ENCODE measurements at regions not wholly inside any gene's neighbourhood (a gene's known extent, or its start where the extent isn't known, plus 50 kb on each side); places are given as distances from the start of the nearest gene placed in this dataset.

GRCh38 chr20:24277196-24277595 lies 192.2 kb upstream of the SYNDIG1 start:
- in situ Hi-C loops (cut with MboI; ENCODE audit: low sequenced_read_pairs): no loop called here

GRCh38 chr20:24275946-24276705 lies 193.3 kb upstream of the SYNDIG1 start:
- in situ Hi-C loops (cut with MboI; ENCODE audit: low sequenced_read_pairs): no loop called here

- in situ Hi-C loops (cut with MboI; ENCODE audit: low sequenced_read_pairs): no loop called here
Measured at GRCh38 chr20:24273251-24273650, 196.2 kb upstream of the SYNDIG1 start.

GRCh38 chr20:24261351-24261750 lies 208.1 kb upstream of the SYNDIG1 start:
- in situ Hi-C loops (cut with MboI; ENCODE audit: low sequenced_read_pairs): no loop called here

GRCh38 chr20:24257171-24257570 lies 212.3 kb upstream of the SYNDIG1 start:
- in situ Hi-C loops (cut with MboI; ENCODE audit: low sequenced_read_pairs): no loop called here

- in situ Hi-C loops (cut with MboI; ENCODE audit: low sequenced_read_pairs): no loop called here
Measured at GRCh38 chr20:24256307-24256706, 213.1 kb upstream of the SYNDIG1 start.

- in situ Hi-C loops (cut with MboI; ENCODE audit: low sequenced_read_pairs): no loop called here
Measured at GRCh38 chr20:24254480-24254879, 214.9 kb upstream of the SYNDIG1 start.

GRCh38 chr20:24253321-24253720 lies 216.1 kb upstream of the SYNDIG1 start:
- in situ Hi-C loops (cut with MboI; ENCODE audit: low sequenced_read_pairs): no loop called here

GRCh38 chr20:24245094-24245493 lies 224.3 kb upstream of the SYNDIG1 start:
- in situ Hi-C loops (cut with MboI; ENCODE audit: low sequenced_read_pairs): no loop called here

- in situ Hi-C loops (cut with MboI; ENCODE audit: low sequenced_read_pairs): no loop called here
Measured at GRCh38 chr20:24242763-24243162, 226.7 kb upstream of the SYNDIG1 start.

- in situ Hi-C loops (cut with MboI; ENCODE audit: low sequenced_read_pairs): no loop called here
Measured at GRCh38 chr20:24241466-24241865, 228.0 kb upstream of the SYNDIG1 start.

- in situ Hi-C loops (cut with MboI; ENCODE audit: low sequenced_read_pairs): no loop called here
Measured at GRCh38 chr20:24236963-24237362, 232.5 kb upstream of the SYNDIG1 start.

GRCh38 chr20:24236201-24236600 lies 233.2 kb upstream of the SYNDIG1 start:
- in situ Hi-C loops (cut with MboI; ENCODE audit: low sequenced_read_pairs): no loop called here

GRCh38 chr20:24235296-24236175 lies 233.9 kb upstream of the SYNDIG1 start:
- in situ Hi-C loops (cut with MboI; ENCODE audit: low sequenced_read_pairs): no loop called here

- in situ Hi-C loops (cut with MboI; ENCODE audit: low sequenced_read_pairs): no loop called here
Measured at GRCh38 chr20:24227600-24227999, 239.0 kb upstream of the GGTLC1 start.

- in situ Hi-C loops (cut with MboI; ENCODE audit: low sequenced_read_pairs): no loop called here
Measured at GRCh38 chr20:24212494-24212893, 223.9 kb upstream of the GGTLC1 start.

- in situ Hi-C loops (cut with MboI; ENCODE audit: low sequenced_read_pairs): no loop called here
Measured at GRCh38 chr20:24211972-24212371, 223.4 kb upstream of the GGTLC1 start.

GRCh38 chr20:24210356-24210755 lies 221.8 kb upstream of the GGTLC1 start:
- in situ Hi-C loops (cut with MboI; ENCODE audit: low sequenced_read_pairs): no loop called here

- in situ Hi-C loops (cut with MboI; ENCODE audit: low sequenced_read_pairs): no loop called here
Measured at GRCh38 chr20:24208652-24209051, 220.1 kb upstream of the GGTLC1 start.

- in situ Hi-C loops (cut with MboI; ENCODE audit: low sequenced_read_pairs): no loop called here
Measured at GRCh38 chr20:24207803-24208300, 219.3 kb upstream of the GGTLC1 start.

GRCh38 chr20:24206995-24207394 lies 218.4 kb upstream of the GGTLC1 start:
- in situ Hi-C loops (cut with MboI; ENCODE audit: low sequenced_read_pairs): no loop called here

Data from HL-60/S4 treated with phorbol 12-myristate 13-acetate at 8.2 ng/mL for 4 days and 3 days (cell line).